ENCODE measurements at regions not wholly inside any gene's neighbourhood (a gene's known extent, or its start where the extent isn't known, plus 50 kb on each side); places are given as distances from the start of the nearest gene placed in this dataset.
"Not testable (repeated sequence)": the region's sequence is repeated elsewhere in the genome, so short reads cannot be mapped to it uniquely, and the experiment has no call there.

DNA sequence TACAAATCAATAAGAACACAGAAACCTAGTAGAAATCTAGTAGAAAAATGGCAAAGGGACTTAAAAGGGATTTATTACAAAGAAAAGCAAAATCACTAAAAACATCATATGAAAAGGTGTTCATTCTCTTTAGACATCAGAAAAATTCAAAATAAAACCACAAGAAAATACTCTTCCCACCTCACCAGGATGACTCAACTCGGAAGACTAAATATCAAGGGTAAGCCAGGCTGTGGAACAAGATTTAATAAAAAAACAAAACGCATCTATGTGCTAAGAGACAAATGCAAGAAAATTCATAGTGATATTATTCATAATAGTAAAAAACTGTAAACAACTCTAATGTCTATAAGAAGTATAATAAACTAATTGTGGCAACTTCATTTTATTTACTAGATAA, 181.6 kb upstream of the GHR start:
- H3K4me1 ChIP-seq (ENCODE audit: insufficient read depth, low read length), result no peaks in the 10 kb centered on the region
- no peak overlapping the region for H3K9ac ChIP-seq (ENCODE audit: low read depth, low read length)
- H3K9me3 ChIP-seq (ENCODE audit: control insufficient read depth, insufficient read depth, low read length), result peaks cover 3% of the 10 kb centered on the region; the same call in 1 of the 2 replicates
- no peaks in the 10 kb centered on the region for H3K36me3 ChIP-seq (ENCODE audit: insufficient read depth, low read length)

- no peaks in the 10 kb centered on the region for H3K4me1 ChIP-seq (ENCODE audit: insufficient read depth, low read length)
- no peak overlapping the region for H3K9ac ChIP-seq (ENCODE audit: low read depth, low read length)
- H3K9me3 ChIP-seq (ENCODE audit: control insufficient read depth, insufficient read depth, low read length), result peaks cover 3% of the 10 kb centered on the region; the same call in 1 of the 2 replicates
- no peaks in the 10 kb centered on the region for H3K36me3 ChIP-seq (ENCODE audit: insufficient read depth, low read length)
Observed at GRCh38 chr5:42242210-42242609, 181.0 kb upstream of the GHR start.

DNA sequence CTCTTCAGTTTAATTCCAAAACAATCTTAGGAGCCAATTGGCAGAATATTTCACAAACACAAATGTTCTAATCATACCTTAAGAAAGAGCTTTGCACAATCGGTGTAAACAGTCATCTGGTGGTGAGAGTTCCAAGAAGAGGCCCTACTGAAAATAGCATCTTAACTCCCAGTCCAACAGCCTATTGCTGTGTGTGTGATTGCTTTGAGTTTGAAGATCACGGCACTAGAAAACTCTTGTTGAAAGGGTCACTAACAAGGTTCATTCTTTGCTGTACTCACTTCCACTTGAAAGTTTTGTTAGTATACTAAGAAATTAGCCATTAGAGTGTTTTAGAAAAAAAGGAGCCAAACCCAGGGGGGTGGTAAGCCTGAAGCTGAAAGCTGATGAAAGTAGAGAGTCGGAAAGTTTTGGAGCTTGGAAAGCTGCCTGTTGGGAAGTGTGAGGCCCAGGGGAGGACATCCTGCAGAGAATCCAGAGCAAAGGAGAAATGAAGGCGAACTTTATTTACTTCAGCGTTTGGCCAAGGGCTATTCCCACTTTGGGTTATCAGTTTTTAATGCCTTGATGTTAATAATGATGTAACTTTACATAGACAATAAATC, 180.3 kb upstream of the GHR start:
- peaks cover 3% of the 10 kb centered on the region; the same call in 1 of the 2 replicates for H3K9me3 ChIP-seq (ENCODE audit: control insufficient read depth, insufficient read depth, low read length)
- H3K36me3 ChIP-seq (ENCODE audit: insufficient read depth, low read length), result no peaks in the 10 kb centered on the region
- H3K9ac ChIP-seq (ENCODE audit: low read depth, low read length), result no peak overlapping the region
- H3K4me1 ChIP-seq (ENCODE audit: insufficient read depth, low read length), result no peaks in the 10 kb centered on the region

DNA sequence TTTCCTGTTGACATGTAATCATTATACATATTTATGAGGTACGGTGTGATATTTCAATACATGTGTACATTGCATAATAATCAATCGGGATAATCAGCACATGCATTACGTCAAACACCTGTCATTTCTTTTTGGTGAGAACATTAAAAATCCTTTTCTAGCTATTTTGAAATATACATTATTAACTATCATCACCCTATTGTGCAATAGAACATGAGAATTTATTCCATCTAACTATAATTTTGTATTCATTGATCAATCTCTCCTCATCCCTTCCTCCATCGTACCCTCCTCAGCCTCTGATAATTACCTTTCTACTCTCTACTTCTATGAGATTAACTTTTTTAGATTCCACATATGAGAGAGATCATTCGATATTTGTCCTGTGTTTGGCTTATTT, 170.9 kb upstream of the GHR start:
- Histone ChIP-seq H3K36me3 (ENCODE audit: insufficient read depth, low read length) (no peaks in the 10 kb centered on the region), H3K9ac (ENCODE audit: low read depth, low read length) (no peak overlapping the region), H3K9me3 (ENCODE audit: control insufficient read depth, insufficient read depth, low read length) (no peaks in the 10 kb centered on the region)

DNA sequence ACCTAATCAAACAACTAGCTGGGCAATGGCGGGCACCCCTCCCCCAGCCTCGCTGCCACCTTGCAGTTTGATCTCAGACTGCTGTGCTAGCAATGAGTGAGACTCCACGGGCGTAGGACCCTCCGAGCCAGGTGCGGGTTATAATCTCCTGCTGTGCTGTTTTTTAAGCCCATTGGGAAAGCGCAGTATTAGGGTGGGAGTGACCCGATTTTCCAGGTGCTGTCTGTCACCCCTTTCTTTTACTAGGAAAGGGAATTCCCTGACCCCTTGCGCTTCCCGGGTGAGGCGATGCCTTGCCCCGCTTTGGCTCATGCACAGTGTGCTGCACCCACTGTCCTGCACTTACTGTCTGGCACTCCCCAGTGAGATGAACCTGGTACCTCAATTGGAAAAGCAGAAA, 163.3 kb upstream of the GHR start:
- not testable (repeated sequence) for H3K36me3 ChIP-seq (ENCODE audit: insufficient read depth, low read length); H3K4me1 ChIP-seq (ENCODE audit: insufficient read depth, low read length); H3K9me3 ChIP-seq (ENCODE audit: control insufficient read depth, insufficient read depth, low read length); H3K9ac ChIP-seq (ENCODE audit: low read depth, low read length)

More for the DNA sequence above, 170.9 kb upstream of the GHR start:
- no peaks in the 10 kb centered on the region for H3K4me1 ChIP-seq (ENCODE audit: insufficient read depth, low read length)

DNA sequence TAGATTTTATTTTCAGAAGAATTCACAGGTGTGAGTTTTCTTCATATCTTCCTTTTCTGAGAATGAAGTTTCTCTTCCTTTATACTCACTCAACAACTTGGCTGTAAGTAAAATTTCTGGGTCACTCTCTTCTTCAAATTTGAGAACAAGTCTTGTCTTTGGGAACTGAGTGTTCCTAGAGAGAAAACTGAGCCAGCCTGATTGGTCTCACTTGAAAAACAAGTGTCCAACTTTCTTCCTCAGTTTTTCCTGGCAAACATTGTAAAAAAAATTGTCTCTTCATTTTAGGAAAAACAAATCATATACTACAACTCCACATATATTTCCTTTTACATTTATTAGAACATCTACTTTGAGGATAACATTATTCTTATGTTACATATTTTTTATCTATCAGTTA, 156.1 kb upstream of the GHR start:
- H3K9me3 ChIP-seq (ENCODE audit: control insufficient read depth, insufficient read depth, low read length), result no peaks in the 10 kb centered on the region
- no peak overlapping the region for H3K9ac ChIP-seq (ENCODE audit: low read depth, low read length)
- H3K36me3 ChIP-seq (ENCODE audit: insufficient read depth, low read length), result no peaks in the 10 kb centered on the region
- H3K4me1 ChIP-seq (ENCODE audit: insufficient read depth, low read length), result no peaks in the 10 kb centered on the region

DNA sequence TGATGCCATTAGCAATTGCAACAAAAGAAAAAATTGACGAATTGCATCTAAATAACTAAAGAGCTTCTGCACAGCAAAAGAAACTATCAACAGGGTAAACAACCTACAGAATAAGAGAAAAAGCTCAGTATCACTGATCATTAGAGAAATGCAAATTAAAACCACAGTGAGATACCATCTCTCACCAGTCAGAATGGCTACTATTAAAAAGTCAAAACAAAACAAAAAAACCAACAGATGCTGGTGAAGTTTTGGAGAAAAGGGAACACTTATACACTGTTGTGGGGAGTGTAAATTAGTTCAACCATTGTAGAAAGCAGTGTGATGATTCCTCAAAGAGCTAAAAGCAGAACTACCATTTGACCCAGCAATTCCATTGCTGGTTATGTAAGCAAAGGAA, 155.1 kb upstream of the GHR start:
- not testable (repeated sequence) for H3K4me1 ChIP-seq (ENCODE audit: insufficient read depth, low read length); H3K36me3 ChIP-seq (ENCODE audit: insufficient read depth, low read length); H3K9me3 ChIP-seq (ENCODE audit: control insufficient read depth, insufficient read depth, low read length); H3K9ac ChIP-seq (ENCODE audit: low read depth, low read length)

DNA sequence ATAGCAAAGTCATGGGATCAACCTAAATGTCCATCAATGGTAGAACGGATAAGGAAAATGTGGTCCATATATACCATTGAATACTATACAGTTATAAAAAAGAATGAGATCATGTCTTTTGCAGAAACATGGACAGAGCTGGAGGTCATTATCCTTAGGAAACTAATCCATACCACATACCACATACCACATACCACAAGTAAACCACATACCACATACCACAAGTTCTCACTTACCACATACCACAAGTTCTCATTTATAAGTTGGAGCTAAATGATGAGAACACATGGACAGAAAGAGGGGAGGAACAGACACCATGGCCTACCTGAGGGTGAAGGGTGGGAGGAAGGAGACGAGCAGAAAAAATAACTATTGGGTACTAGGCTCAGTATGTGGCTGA, 154.6 kb upstream of the GHR start:
- no peaks in the 10 kb centered on the region for H3K9me3 ChIP-seq (ENCODE audit: control insufficient read depth, insufficient read depth, low read length)
- no peak overlapping the region for H3K9ac ChIP-seq (ENCODE audit: low read depth, low read length)
- no peaks in the 10 kb centered on the region for H3K36me3 ChIP-seq (ENCODE audit: insufficient read depth, low read length)
- H3K4me1 ChIP-seq (ENCODE audit: insufficient read depth, low read length), result no peaks in the 10 kb centered on the region

GRCh38 chr5:42270771-42271170, 152.5 kb upstream of the GHR start:
- no peaks in the 10 kb centered on the region for H3K9me3 ChIP-seq (ENCODE audit: control insufficient read depth, insufficient read depth, low read length)
- no peak overlapping the region for H3K9ac ChIP-seq (ENCODE audit: low read depth, low read length)
- no peaks in the 10 kb centered on the region for H3K36me3 ChIP-seq (ENCODE audit: insufficient read depth, low read length)
- no peaks in the 10 kb centered on the region for H3K4me1 ChIP-seq (ENCODE audit: insufficient read depth, low read length)

DNA sequence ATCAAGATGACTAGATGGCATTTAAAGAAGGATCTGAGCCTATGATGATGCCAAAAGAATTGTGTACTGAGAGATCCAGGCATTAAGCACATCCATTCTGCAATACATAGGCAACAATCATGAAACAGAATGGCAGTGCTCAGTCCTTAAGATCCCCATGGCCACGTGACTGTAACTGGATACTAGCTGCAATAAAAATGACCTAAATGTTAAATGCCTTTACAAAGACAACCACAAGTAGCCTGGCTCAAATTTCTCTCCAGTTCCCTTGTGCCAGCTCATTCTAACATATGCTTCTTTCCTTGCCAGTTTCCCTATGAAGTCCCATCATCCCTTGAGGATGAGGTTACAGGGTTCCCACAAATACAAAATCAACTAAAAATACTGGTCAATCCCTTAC, 148.3 kb upstream of the GHR start:
- H3K9me3 ChIP-seq (ENCODE audit: control insufficient read depth, insufficient read depth, low read length), result no peaks in the 10 kb centered on the region
- no peak overlapping the region for H3K9ac ChIP-seq (ENCODE audit: low read depth, low read length)
- no peaks in the 10 kb centered on the region for H3K36me3 ChIP-seq (ENCODE audit: insufficient read depth, low read length)
- no peaks in the 10 kb centered on the region for H3K4me1 ChIP-seq (ENCODE audit: insufficient read depth, low read length)

- H3K36me3 ChIP-seq (ENCODE audit: insufficient read depth, low read length), result no peaks in the 10 kb centered on the region
- no peaks in the 10 kb centered on the region for H3K9me3 ChIP-seq (ENCODE audit: control insufficient read depth, insufficient read depth, low read length)
- no peaks in the 10 kb centered on the region for H3K4me1 ChIP-seq (ENCODE audit: insufficient read depth, low read length)
- H3K9ac ChIP-seq (ENCODE audit: low read depth, low read length), result no peak overlapping the region
Observed at GRCh38 chr5:42277293-42277692, 145.9 kb upstream of the GHR start.

- no peaks in the 10 kb centered on the region for H3K4me1 ChIP-seq (ENCODE audit: insufficient read depth, low read length)
- no peaks in the 10 kb centered on the region for H3K36me3 ChIP-seq (ENCODE audit: insufficient read depth, low read length)
- no peaks in the 10 kb centered on the region for H3K9me3 ChIP-seq (ENCODE audit: control insufficient read depth, insufficient read depth, low read length)
- no peak overlapping the region for H3K9ac ChIP-seq (ENCODE audit: low read depth, low read length)
Observed at GRCh38 chr5:42284584-42284983, 138.7 kb upstream of the GHR start.

DNA sequence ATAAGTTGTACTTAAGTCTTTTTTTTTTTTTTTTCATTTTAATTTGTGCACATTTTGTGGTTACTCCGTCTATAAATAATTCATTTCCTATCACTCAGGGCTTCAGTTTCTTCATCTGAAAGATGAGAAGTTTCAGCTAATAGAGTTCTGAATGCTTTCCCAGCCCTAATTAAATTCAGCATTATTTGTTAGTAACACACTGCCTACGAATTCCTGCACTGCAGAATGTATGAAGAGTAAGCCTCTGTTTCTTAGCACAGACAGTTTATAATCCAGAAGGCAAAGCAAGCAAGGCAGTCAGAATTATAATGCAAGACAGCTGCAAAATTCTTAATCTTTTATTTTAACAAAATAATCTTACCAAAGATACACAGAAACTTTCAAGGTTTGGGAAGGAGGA, 138.0 kb upstream of the GHR start:
- H3K9me3 ChIP-seq (ENCODE audit: control insufficient read depth, insufficient read depth, low read length), result no peaks in the 10 kb centered on the region
- no peaks in the 10 kb centered on the region for H3K36me3 ChIP-seq (ENCODE audit: insufficient read depth, low read length)
- H3K4me1 ChIP-seq (ENCODE audit: insufficient read depth, low read length), result no peaks in the 10 kb centered on the region
- no peak overlapping the region for H3K9ac ChIP-seq (ENCODE audit: low read depth, low read length)

- H3K9ac ChIP-seq (ENCODE audit: low read depth, low read length), result no peak overlapping the region
- H3K9me3 ChIP-seq (ENCODE audit: control insufficient read depth, insufficient read depth, low read length), result peaks cover 3% of the 10 kb centered on the region; the same call in 1 of the 2 replicates
- H3K4me1 ChIP-seq (ENCODE audit: insufficient read depth, low read length), result no peaks in the 10 kb centered on the region
- H3K36me3 ChIP-seq (ENCODE audit: insufficient read depth, low read length), result no peaks in the 10 kb centered on the region
Observed at GRCh38 chr5:42300496-42300895, 122.7 kb upstream of the GHR start.

GRCh38 chr5:42301349-42301748, 121.9 kb upstream of the GHR start:
- no peaks in the 10 kb centered on the region for H3K4me1 ChIP-seq (ENCODE audit: insufficient read depth, low read length)
- H3K9ac ChIP-seq (ENCODE audit: low read depth, low read length), result no peak overlapping the region
- H3K36me3 ChIP-seq (ENCODE audit: insufficient read depth, low read length), result no peaks in the 10 kb centered on the region
- H3K9me3 ChIP-seq (ENCODE audit: control insufficient read depth, insufficient read depth, low read length), result no peaks in the 10 kb centered on the region

- no peak overlapping the region for H3K9ac ChIP-seq (ENCODE audit: low read depth, low read length)
- no peaks in the 10 kb centered on the region for H3K9me3 ChIP-seq (ENCODE audit: control insufficient read depth, insufficient read depth, low read length)
Observed at GRCh38 chr5:42302186-42302585, 121.1 kb upstream of the GHR start.

More at GRCh38 chr5:42302186-42302585, 121.1 kb upstream of the GHR start:
- no peaks in the 10 kb centered on the region for H3K4me1 ChIP-seq (ENCODE audit: insufficient read depth, low read length)
- no peaks in the 10 kb centered on the region for H3K36me3 ChIP-seq (ENCODE audit: insufficient read depth, low read length)

Data from ES-I3 (cell line).